ENCODE measurements at regions not wholly inside any gene's neighbourhood (a gene's known extent, or its start where the extent isn't known, plus 50 kb on each side); places are given as distances from the start of the nearest gene placed in this dataset.
"Not testable (repeated sequence)": the region's sequence is repeated elsewhere in the genome, so short reads cannot be mapped to it uniquely, and the experiment has no call there.

DNA sequence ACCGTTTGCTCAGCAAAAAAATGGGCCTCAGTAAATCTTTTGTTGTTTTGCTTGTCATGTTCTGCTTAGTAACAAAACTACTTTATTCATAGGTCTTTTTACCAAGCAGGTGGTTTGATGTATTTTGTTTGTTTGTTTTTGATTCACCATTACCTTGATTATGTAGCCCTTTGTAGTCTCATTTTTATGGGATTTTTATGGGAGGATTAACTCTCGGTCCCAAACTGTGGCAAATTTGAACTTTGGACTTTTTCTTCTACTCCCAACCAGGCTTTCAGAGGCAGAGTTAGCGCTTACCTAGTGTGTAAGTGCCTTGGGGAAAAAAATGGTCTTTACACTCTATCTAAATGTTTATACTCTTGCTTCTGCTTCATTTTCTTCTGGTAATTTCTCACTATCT is 276.7 kb upstream of the POU1F1 start:
- H3K4me3 ChIP-seq (ENCODE audit: low read depth, low read length): no peak overlapping the region
- TF ChIP-seq, protein P1, sequence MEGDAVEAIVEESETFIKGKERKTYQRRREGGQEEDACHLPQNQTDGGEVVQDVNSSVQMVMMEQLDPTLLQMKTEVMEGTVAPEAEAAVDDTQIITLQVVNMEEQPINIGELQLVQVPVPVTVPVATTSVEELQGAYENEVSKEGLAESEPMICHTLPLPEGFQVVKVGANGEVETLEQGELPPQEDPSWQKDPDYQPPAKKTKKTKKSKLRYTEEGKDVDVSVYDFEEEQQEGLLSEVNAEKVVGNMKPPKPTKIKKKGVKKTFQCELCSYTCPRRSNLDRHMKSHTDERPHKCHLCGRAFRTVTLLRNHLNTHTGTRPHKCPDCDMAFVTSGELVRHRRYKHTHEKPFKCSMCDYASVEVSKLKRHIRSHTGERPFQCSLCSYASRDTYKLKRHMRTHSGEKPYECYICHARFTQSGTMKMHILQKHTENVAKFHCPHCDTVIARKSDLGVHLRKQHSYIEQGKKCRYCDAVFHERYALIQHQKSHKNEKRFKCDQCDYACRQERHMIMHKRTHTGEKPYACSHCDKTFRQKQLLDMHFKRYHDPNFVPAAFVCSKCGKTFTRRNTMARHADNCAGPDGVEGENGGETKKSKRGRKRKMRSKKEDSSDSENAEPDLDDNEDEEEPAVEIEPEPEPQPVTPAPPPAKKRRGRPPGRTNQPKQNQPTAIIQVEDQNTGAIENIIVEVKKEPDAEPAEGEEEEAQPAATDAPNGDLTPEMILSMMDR (IDR thresholded peaks at IDR 0.05; ENCODE audit: low read depth, low read length): no peak

DNA sequence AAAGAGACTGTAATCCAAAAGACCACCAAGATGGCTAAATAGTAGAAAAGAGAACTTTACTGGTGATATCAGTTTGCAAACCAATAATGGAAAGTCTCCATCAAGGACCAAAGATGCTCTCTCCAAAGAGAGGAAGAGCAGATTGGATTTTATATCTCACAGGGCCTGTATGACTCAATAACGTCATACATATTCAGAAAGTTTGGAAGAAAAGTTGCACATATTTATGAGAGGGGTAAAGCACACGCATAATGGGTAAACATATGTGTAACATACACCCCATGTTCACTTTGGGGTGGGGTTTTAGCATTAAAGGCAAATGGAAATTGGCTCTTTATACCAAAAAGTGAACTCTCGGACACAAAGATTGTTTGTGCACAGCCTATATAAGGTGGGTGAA is 274.5 kb upstream of the POU1F1 start:
- H3K4me3 ChIP-seq (ENCODE audit: low read depth, low read length): no peak overlapping the region
- TF ChIP-seq, protein P1 (IDR thresholded peaks at IDR 0.05; ENCODE audit: low read depth, low read length): no peak

DNA sequence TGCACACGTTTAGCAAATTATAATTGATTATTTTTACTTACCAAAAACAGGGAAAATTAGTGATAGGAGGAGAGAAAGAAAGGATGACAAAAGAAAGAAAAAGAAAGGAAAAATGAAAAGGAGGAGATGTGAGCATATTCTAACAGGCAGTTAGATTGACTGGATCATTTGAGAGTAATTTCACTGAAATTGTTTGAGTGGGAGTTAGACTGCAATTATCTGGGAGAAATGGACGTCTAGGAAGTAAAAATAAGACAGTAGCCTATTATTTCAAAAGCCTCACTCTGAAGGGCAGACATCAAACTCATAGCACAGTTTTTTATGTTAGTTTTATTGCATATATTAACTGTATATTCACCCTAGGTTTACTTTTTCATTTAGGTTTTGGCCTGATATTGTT is 272.8 kb upstream of the POU1F1 start:
- TF ChIP-seq, protein P1 (IDR thresholded peaks at IDR 0.05; ENCODE audit: low read depth, low read length): no peak
- no peak overlapping the region for H3K4me3 ChIP-seq (ENCODE audit: low read depth, low read length)

DNA sequence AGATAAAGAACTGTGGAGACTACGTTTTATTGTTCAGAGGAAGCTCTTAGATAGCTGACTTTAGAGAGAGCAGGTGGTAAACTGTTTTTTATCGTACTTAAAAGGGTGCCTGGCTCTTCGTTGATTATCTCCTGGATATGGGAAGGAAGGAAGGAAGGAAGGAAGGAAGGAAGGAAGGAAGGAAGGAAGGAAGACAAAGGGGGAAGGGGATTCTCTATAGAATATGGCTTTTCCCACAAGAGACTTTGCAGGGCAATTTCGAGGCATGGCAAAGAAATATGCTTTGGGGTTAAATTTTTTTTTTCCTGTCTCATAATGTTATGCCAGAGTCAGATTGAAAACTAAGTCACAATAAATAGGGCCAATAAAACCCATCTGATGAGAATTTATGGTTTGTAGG is 271.9 kb upstream of the POU1F1 start:
- H3K4me3 ChIP-seq (ENCODE audit: low read depth, low read length): no peak overlapping the region
- TF ChIP-seq, protein P1 (IDR thresholded peaks at IDR 0.05; ENCODE audit: low read depth, low read length): no peak

DNA sequence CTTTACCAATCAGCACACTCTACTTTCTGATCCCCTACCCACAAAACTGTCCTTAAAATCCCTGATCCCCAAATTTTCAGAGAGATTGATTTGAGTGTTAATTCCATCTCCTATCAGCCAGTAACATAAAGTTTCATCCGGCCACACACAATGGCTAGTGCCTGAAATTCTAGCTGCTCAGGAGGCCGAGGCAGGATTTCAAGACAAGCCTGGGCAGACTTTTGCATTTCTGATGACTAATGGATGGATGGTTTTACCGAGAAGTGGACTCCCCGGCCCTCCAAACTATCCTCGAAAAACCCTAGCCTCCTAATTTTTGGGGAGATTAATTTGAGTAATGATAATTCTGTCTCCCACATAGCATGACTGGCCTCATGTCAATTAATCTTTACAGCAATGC is 269.8 kb upstream of the POU1F1 start:
- H3K4me3 ChIP-seq (ENCODE audit: low read depth, low read length): no peak overlapping the region
- TF ChIP-seq, protein P1 (IDR thresholded peaks at IDR 0.05; ENCODE audit: low read depth, low read length): no peak

DNA sequence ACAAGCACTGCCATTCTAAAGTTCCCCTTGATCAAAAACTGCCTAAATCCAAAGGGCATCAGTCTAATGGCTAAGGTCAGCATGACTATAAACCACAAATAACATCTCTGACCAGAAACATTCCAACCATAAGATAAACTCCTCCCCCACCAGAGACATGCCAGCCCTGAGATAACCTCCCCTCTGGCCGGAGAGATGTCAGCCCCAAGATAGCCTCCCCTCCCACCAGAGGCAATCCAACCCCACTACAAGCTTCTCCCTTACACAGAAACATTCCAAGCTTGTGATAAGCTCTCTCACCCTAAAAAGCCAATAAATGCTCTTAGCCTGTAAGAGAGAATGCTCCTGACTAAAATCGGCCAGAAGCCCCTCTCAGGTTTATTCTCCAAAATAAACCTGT is 267.0 kb upstream of the POU1F1 start:
- not testable (repeated sequence) for H3K4me3 ChIP-seq (ENCODE audit: low read depth, low read length)

DNA sequence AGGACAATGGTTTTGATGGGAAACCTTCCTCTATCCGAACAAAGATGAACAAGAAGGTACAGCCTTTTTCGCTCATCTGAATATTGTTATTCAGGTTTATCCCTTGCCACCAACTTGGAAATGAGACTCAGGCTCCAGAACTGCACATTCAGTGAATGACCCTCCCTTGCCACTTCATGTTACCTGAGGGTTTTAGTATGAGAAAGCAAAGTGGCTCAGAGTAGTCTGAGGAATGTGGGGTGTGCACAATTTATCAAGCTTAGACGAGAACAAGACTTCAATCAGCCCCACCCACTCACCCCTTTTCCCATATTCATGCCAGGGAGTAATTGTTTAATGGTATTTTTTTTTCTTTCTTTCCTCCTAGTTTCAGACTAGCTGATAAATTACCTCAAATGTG is 265.3 kb upstream of the POU1F1 start:
- no peak overlapping the region for H3K4me3 ChIP-seq (ENCODE audit: low read depth, low read length)
- TF ChIP-seq, protein P1 (IDR thresholded peaks at IDR 0.05; ENCODE audit: low read depth, low read length): no peak

DNA sequence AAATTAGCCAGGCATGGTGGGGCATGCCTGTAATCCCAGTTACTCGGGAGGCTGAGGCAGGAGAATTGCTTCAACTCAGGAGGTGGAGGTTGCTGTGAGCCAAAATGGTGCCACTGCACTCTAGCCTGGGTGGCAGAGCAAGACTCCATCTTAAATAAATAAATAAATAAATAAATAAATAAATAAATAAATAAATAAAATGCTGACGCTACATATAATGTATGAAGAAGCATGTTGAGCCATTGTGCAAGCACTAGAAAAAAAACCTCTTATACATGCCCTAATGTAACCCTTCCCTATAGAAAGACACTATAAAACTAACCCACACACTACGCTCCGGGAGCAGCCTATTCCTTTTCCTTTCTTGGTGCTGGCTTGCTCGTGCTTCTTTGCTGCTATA is 262.3 kb upstream of the POU1F1 start:
- H3K4me3 ChIP-seq (ENCODE audit: low read depth, low read length): not testable (repeated sequence)

DNA sequence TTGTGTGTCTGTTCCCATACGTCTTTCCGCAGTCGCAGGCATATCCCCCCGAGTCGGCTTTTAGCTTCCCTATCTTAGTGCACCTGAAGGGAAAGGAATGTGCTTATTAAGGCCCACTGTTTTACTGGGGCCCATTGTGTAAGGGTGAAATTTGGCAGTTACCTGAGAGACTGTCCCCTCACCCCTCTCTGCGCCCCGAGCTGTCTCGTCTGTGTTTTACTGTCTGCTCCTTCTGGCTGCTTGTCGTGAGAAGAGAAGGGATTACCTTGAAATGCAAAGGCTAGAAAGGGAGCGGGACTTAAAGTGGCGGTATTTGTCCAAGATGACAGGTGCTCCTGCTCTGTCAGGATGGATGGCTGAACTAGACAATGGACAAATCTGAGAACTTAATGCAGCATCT is 233.0 kb upstream of the POU1F1 start:
- TF ChIP-seq, protein P1 (IDR thresholded peaks at IDR 0.05; ENCODE audit: low read depth, low read length): no peak
- H3K4me3 ChIP-seq (ENCODE audit: low read depth, low read length): no peak overlapping the region
